GM18517 (cell line): ENCODE measurements at regions not wholly inside any gene's neighbourhood (a gene's known extent, or its start where the extent isn't known, plus 50 kb on each side); places are given as distances from the start of the nearest gene placed in this dataset.

Experiments
- ATAC-seq: cut with Tn5 transposase; IDR thresholded peaks from one replicate; pipeline ENCODE4 v1.9.1; 2021; ENCODE audit warnings: mild to moderate bottlenecking, moderate library complexity; ENCODE audit not compliant: unreplicated experiment

- no peak for ATAC-seq
Observed at GRCh38 chr16:79810449-79811189, 210.1 kb upstream of the MAF start.

GRCh38 chr16:79809376-79809775 lies 208.8 kb upstream of the MAF start:
- ATAC-seq: no peak

DNA sequence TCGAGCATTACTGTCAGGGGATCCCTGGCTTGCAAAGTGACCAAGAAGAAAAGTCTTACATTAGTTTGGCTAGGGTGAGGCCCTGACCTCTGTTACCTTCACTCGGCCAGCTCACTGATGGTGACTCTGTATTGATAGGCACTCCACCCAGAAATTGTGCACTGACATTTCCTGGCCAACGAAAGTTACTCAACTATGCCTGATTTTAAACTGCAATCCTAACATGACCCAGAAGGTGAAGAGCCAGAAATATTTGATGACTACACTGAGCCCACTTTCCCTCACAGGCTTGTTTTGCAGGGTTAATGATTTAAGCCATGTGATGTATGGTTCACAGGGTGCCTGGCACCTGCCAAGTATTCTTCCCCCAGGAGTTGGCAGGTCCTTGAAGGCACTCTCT lies 208.2 kb upstream of the MAF start:
- ATAC-seq: no peak

DNA sequence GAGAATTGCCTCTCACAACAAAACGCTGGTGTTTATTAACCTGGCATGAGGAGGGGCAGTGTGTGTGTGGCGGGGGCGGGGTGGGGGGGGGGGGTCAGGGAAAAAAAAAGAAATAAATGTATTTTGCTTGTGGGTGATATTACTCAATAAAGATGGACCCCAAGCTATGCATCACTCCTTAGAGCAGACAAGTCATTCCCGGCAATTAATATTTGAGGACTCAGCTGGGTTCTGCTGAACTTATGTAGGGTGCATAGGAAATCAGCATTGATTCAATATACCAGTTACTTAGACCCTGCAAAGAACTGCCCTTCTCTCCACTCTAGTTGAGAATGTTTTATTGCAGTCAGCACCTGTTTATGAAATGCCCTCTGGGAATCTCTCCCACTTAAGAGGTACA lies 206.2 kb upstream of the MAF start:
- no peak for ATAC-seq

GRCh38 chr16:79805621-79806020 lies 205.1 kb upstream of the MAF start:
- ATAC-seq: no peak

DNA sequence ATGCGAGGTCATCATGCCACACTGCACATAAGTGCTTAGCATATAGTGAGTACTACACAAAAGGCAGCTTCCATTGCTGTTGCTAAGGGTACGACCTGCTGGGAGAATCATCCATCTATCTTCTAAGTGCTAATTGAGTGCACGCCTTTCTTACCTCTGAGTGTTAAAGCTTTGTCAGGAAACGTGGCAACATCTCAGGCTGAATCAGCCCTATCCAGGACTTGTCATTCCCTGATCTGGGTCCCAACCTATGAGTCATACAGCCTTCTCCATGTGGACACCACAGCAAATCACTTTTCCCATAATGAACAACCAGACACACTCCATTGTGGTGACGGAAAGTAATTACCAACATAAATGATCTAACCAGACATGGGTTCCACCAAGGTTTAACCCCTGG lies 201.1 kb upstream of the MAF start:
- ATAC-seq: no peak

DNA sequence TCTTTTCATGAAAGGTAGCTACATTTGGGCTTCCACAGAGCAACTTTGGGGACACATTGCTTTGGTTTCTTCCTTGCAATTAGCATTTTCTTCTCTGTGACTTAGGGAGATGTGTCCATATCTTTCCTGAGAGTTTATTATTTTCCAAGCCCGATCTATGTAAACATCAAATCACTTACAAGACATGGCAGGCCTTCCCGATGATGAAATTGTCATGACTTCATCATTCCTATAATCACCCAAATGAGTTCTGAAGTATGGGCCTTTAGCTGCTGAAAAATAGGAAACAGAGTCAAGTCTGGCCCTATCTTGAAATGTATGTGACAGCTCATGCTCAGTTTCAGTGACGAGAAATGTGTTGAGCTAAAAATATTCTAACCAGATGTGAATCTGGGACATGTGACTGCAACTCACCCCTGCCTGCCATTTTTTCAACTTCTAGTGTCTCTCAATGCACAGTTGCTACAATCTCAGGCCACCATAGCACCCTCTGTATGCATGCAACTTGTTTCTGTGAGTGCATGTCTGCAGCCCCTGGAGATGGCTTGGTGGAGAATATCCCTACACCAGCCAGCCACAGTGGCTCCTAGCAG lies 199.6 kb upstream of the MAF start:
- ATAC-seq: peak; percentile 64

DNA sequence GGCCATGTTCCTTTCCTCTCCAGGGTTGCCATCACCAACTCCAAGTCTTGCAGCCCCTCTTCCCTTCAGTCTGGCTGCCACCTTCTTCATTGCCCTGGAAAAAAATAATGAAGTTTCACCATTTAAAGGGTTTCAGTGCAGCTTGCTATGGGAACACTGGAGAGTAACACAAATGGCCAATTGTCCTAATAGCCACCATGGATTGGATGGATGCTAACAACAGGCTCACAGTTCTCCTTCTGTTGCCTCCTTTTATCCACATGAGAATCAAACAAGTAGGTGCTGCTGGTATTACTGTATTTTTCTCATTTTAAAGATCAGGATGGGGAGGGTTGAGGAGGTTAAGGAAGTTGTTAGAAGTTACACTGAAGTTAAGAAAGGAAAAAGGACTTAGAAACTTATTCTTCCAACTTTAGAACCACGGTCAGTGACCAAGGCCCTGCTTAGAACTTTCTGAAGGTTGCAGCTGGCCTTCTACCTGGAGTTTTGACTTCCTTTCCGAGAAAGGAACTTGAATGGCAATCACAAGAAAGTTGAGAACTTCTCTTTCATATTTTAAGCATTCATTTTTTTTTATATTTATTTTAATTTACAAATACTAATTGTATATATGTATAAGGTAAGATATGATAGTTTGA lies 198.0 kb upstream of the MAF start:
- ATAC-seq: no peak

- no peak for ATAC-seq
Observed at GRCh38 chr16:79797486-79797885, 196.9 kb upstream of the MAF start.

GRCh38 chr16:79795556-79795955 lies 195.0 kb upstream of the MAF start:
- no peak for ATAC-seq

DNA sequence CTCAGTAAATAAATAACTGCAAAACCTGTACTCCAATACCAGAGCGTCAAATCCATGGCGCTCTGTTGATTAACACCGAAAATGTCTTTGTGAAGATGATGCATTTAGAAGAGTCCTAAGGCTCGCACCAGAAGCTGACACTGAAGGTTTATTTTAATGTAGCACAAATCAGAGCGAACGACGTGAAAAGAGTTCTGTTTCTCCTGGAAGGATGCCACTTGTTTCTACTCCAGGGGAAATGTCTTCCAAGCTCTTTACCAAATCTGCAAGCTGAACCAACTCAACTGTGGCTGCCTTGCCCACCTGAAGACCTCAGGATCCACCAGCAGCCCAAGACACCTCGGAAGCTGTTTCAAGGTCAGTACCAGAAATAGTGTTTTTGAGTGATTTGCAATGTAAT lies 194.4 kb upstream of the MAF start:
- no peak for ATAC-seq

DNA sequence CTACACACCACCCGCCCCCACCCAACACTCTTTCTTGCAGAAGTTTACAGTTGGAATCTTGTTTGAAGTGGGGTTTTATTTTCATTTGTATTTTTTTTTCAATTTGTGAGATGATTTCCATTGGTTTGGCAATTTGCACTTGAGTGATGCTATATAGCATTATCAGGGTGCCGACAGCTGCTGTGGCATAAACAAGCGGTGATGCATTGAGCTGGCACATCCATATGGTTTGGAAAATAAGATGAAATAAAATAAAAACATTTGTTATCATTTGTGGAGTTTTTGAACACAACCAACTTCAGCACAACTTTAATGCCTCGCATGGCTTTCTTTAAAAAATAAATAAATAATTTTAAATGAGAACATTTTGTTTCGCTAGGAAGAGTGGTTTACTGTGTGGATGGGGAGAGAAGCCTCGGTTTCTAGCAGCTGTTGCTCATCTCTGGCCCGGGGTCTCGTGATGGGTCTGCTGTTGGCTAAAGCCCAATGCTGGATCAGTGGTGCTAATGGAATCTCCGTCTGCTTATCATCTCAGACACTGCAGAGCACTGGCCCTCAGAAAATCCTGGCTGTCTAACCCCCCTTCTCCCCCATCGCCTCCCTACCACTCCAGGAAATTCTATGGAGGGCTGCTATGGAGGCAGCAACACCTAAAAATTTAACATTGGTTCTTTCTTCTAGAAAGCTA lies 192.3 kb upstream of the MAF start:
- no peak for ATAC-seq

DNA sequence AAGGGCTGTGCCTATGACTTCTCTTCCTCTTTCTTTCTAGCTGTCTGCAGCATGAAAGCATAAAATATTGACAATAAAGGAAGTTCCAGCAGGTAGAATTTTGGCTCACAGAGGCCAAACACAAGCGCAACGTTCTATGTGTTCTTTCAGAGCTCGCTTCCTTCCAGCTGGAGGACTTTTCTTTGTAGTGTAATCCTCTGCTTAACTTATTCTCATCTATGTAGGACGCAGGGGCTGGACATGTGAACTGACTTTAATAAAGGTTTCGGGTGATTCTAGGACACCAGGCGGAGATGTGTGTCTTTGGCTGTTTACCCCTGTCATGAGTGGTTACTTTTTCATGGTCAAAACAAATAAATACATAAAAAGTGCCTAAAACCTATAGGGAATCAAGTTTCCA lies 191.5 kb upstream of the MAF start:
- ATAC-seq: no peak

DNA sequence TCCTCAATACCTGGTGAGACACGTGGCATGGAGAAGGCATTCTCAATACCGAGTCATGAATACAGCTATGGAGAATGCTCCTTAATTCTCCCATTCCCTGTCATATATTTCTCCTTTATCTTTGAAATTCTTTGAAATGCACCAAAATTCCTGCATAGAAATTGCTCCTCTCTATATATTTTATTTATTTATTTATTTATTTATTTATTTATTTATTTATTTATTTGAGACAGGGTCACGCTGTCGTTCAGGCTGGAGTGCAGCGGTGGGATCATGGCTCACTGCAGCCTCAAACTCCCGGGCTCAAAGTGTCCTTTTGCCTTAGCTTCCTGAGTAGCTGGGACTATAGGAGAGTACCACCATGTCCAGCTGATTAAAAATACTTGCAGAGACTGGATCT lies 190.3 kb upstream of the MAF start:
- no peak for ATAC-seq

DNA sequence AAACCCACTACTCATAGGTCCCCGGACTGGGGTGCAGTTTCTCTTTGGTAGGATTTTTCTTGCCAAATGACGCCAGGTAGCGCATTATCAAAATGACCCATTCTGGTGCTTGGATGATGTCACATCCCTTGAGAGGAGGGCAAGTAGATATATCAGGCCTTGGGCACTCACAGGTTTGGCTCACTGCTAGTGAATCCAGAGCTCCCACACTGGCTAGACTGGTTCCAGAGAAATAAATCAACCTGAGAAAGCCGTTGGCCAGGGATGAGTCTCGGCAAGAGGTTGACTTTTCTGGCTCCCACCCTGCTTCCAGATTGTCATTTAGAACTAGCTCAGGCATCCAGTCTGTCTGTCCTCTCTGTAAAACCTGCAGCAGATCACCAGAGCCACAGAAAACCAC lies 188.4 kb upstream of the MAF start:
- ATAC-seq: no peak

- no peak for ATAC-seq
Observed at GRCh38 chr16:79786389-79786788, 185.9 kb upstream of the MAF start.

DNA sequence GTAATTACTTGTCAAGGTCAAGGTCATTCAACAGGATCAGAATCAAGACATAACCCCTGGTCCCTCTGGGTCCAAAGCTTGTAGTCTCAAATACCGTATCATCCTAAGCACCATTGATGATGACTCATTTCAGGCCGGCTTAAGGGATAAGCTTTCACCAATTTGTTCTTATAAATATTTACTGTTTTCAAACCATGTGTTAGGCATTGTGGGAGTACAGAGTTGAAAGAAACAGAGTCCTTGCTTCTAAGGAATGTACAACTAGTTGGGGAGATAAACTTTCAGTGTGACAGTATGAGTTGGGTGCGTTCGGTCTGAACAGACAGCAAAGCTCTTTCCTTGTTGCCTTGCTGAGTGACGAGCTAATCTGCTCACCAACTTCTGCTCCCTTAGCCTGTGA lies 183.5 kb upstream of the MAF start:
- no peak for ATAC-seq

DNA sequence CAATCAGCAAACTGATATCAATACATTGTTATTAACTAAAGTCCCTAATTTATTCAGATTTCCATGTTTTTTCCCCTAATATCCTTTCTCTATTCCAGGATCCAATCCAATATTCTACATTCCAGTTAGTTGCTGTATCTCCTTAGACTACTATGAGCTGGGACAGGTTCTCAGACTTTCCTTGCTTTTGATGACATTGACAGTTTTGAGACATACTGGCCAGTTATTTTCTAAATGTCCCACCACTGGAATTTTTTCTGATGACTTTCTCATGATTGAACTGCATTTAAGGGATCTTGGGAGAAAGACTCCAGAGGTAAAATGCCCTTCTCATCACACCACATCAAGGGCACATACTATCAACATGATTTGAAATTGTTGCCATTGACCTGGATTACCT lies 177.1 kb upstream of the MAF start:
- no peak for ATAC-seq

- ATAC-seq: no peak
Observed at GRCh38 chr16:79776243-79776847, 175.8 kb upstream of the MAF start.

DNA sequence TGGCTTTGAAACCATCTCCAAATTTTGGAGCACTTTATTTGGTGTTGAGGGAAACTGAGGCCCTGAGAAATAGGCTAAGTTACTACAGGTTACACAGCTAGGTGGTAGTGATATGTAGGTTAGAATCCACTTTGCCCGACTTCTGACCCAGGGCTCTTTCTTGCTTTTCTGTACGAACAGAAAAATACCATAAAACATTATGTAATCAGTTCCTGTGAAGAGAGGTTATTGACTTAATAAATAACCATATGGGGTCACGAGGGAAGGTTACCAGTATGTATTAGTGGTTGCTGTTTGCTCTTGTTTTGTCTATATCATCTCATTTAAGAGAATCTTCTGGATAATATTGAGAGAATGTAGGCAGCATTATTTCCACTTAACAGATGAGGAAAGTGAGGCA lies 172.2 kb upstream of the MAF start:
- no peak for ATAC-seq

DNA sequence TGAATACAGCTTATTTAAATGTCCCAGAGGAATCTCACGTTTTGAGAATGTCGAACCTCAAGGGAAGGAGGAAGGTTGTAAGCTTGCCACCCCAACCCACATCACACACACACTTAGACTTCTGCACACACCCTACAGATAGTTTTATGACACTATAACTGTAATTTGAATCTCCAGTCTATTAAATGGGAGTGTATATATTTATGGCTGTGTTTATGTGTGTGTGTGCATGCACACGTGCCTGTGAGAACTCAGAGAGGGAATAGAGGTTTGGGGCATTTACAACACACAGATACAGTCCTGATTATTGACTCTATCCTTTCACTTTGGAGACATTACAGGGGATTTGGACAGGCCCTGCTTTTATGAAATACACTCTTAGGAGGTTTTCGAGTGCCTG lies 171.5 kb upstream of the MAF start:
- ATAC-seq: no peak
